Mucosa of rectum (tissue), 2 donors: ENCODE measurements at regions not wholly inside any gene's neighbourhood (a gene's known extent, or its start where the extent isn't known, plus 50 kb on each side); places are given as distances from the start of the nearest gene placed in this dataset.
"Not testable (repeated sequence)": the region's sequence is repeated elsewhere in the genome, so short reads cannot be mapped to it uniquely, and the experiment has no call there.

ENCODE experiments used
- H3K27ac ChIP-seq, 2 donors: one replicate each; pipeline ENCODE4 v1.7.0; 2013; ENCODE audit warnings: inconsistent platforms in 2 of 2, low read depth in 2 of 2, low read length in 2 of 2
- H3K27me3 ChIP-seq, 2 donors: one replicate each; pipeline ENCODE4 v1.7.0; 2013; ENCODE audit warnings: low read length in 2 of 2; ENCODE audit not compliant: control insufficient read depth in 2 of 2, insufficient read depth in 2 of 2
- H3K36me3 ChIP-seq, 2 donors: one replicate each; pipeline ENCODE4 v1.7.0; 2013; ENCODE audit warnings: low read length in 2 of 2; ENCODE audit not compliant: control insufficient read depth in 2 of 2, insufficient read depth in 2 of 2
- H3K4me1 ChIP-seq, 2 donors: one replicate each; pipeline ENCODE4 v1.7.0; 2013; ENCODE audit warnings: low read length in 2 of 2, mild to moderate bottlenecking in 1 of 2; ENCODE audit not compliant: control insufficient read depth in 2 of 2, insufficient read depth in 2 of 2
- H3K4me3 ChIP-seq, 2 donors: one replicate each; pipeline ENCODE4 v1.7.0; 2013; ENCODE audit warnings: low read length in 2 of 2
- H3K9ac ChIP-seq, 2 donors: one replicate each; pipeline ENCODE4 v1.7.0; 2013; ENCODE audit warnings: low read length in 2 of 2, low read depth in 1 of 2, mild to moderate bottlenecking in 1 of 2
- H3K9me3 ChIP-seq, 2 donors: one replicate each; pipeline ENCODE4 v1.7.0; 2013; ENCODE audit warnings: low read length in 2 of 2; ENCODE audit not compliant: control insufficient read depth in 2 of 2
- donor health status: healthy.
- donor health status: Normal muscosa, but diverticular disease.

DNA sequence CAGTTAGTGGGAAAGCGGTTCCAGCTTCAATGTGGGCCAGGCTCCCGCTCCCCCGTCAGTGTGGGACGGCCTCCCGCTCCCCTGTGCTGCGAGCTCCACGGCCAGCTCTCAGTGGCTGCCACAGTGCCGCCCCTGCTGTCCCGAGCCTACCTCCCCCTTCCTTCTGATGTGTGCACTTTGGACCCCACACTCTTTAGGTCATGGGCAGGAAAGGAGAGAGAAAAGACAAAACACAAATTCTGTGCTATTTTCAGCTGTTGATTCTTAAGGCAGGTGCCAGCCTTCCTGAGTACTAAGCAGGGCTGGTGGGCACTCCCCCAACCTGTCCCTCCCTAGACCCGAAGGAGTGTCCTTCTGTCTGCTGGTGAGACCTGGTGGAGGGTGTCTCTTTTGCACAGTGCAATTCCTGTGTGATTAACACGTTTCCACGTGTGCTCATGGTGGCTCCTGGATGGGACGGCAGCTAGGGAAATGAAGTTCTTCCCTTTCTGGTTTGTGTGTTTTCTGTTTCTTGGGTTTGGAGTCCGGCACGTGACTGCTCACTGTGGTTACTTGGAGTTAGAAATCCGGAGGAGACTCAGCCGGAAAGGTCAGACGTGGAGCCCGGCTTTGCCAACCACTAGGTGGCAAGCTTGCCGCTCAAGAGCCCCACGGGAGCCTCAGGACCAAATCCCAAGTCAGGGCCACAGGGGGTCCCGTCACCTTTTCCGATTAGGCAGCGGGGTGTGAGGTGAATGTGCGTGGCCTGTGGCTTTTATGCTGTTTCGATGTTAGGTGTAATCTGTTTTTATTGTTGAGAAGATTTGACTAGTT lies 130.3 kb downstream of the LAT start:
- H3K27ac ChIP-seq = peak overlapping the region; percentile 35 to 38

DNA sequence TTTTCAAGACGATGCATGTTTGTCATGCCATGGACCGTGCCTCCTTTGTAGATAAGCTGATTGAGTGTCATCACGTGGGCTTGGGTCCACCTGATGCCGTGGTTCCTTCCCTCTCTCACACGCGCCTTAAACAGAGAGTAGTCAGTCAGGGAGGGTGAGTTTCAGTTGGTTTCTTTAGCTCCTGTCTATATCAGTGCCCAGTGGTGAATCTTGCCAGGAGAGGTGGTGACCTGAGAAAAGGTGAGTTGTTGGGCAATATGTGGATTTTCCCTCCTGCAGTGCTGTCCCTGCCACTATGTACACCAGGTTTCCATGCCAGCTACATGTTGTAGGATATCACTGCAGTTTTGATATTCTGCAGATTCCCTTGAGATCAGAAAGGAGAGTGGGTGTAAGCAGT lies 129.7 kb downstream of the LAT start:
- Histone ChIP-seq H3K27ac (peak overlapping the region; percentile 35 to 38), H3K4me1 (peaks cover 0 to 5% of the 10 kb centered on the region in 2 donors), H3K4me3 (no peak overlapping the region), H3K27me3 (no peaks in the 10 kb centered on the region), H3K36me3 (peaks cover 0 to 15% of the 10 kb centered on the region in 2 donors), H3K9ac (no peak overlapping the region), H3K9me3 (no peaks in the 10 kb centered on the region)

More for the DNA sequence above, 130.3 kb downstream of the LAT start:
- H3K4me1 ChIP-seq, H3K27me3 ChIP-seq, H3K9me3 ChIP-seq: not testable (repeated sequence)
- H3K36me3 ChIP-seq = peaks cover 0 to 15% of the 10 kb centered on the region in 2 donors
- peak overlapping the region in 1 of 2 donors; percentile 59 for H3K4me3 ChIP-seq
- peak overlapping the region in 1 of 2 donors; percentile 40 for H3K9ac ChIP-seq

DNA sequence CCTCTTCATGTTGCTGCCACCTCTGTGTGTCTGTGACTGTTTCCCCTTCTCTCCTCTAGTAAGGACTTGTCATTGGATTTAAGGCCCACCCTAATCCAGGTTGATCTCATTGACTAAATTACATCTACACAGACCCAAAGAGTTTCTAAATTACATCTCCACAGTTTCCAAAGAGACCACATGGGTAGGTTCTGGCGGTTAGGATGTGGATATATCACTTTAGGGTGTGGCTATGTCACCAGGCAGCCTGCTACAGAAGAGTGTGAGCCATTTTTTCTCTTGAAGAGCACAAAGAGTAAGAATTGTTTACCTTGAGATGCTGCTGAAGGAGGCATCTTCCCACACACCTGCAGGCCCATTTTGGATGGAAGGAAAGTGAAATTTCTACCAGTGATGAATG lies 128.6 kb downstream of the LAT start:
- H3K4me3 ChIP-seq, H3K27me3 ChIP-seq, H3K4me1 ChIP-seq, H3K9ac ChIP-seq, H3K9me3 ChIP-seq, H3K27ac ChIP-seq: not testable (repeated sequence)
- peaks cover 0 to 15% of the 10 kb centered on the region in 2 donors for H3K36me3 ChIP-seq

DNA sequence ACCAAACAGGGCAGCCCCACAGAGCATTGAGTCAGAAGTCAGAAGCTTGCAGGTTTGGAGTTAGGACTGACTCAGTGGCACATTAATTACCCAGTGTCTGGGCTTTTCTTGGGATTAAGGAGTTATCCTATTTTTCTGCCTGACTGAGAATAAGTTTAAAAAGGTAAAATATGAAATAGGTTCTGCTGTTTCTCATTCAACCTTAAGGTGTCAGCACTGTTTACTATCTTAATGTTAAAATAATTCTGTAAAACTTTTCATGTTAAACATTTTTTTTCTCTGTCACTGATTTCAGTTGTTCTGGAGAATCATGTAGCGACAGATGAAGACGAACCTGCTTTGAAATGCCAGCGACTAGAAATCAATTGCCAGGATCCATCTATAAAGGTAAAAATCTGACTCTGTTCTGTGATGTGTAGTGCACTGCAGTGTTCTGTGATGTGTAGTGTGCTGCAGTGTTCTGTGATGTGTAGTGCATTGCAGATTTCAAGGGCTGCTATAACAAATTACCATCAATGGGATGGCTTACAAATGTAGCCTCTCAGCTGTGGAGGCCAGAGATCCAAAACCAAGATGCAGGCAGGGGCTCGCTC lies 128.0 kb downstream of the LAT start:
- no peak overlapping the region for H3K27ac ChIP-seq
- H3K9me3 ChIP-seq = no peaks in the 10 kb centered on the region
- H3K36me3 ChIP-seq = peaks cover 0 to 15% of the 10 kb centered on the region in 2 donors
- no peaks in the 10 kb centered on the region for H3K27me3 ChIP-seq
- H3K4me1 ChIP-seq = peaks cover 0 to 5% of the 10 kb centered on the region in 2 donors
- no peak overlapping the region for H3K9ac ChIP-seq
- H3K4me3 ChIP-seq = no peak overlapping the region

DNA sequence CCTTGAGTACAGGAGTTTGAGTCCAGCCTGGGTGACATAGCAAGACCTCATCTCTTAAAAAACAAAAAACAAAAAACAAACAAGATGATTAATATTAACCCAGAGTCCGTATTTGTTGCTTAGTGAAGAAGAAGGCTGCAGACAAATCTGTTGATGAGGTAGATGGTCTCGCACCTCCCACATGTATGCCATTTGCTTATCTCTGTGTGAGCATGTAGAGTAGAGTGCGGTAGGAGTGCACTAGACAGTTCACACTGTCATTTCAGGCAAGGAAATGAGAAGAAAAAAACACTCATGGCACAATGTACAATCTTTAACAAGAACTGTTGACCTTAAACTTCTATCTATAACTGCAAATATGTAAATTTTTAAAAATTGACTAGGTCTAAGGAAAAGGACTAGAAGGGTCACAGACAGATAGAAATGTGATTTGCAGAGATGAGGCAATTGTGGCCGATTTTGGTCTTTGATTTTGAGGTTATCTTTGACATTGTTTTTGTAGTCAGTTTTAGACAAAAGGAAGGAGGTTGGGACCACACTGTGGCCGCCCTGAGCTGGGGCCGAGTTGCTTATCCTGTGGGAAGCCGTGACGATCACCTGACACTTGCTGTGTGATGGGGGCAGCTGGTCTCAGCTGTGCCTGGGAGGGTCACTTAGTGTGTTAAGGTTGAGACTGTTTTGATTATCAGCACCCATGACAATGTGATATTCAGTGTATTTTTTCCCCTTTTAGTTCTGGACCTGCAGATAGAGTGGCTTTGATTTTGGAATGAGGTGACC lies 127.2 kb downstream of the LAT start:
- H3K36me3 ChIP-seq = peaks cover 0 to 15% of the 10 kb centered on the region in 2 donors
- not testable (repeated sequence) for H3K9ac ChIP-seq, H3K4me3 ChIP-seq, H3K9me3 ChIP-seq, H3K4me1 ChIP-seq, H3K27ac ChIP-seq, H3K27me3 ChIP-seq

DNA sequence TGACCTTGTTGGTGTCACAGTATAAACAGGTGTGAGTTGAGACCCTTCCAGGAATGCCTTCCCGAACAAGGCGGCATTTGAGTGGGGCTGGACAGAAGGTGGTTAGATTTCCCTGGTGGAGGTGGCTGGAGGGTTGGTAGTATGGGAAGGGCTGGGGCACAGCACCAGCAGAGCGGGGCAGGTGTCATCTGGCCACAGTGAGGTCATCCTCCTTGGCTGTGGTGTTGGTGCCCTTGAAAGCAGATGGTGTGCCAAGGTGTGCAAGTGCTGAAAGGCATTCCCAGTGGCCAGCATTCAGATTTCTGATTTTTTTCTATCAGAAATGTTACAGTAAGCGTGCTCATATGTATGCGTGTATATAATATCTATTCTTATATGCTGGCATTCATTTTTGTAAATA lies 126.6 kb downstream of the LAT start:
- no peak overlapping the region for H3K4me3 ChIP-seq
- peaks cover 0 to 10% of the 10 kb centered on the region in 2 donors for H3K4me1 ChIP-seq
- no peak overlapping the region for H3K27ac ChIP-seq
- no peak overlapping the region for H3K9ac ChIP-seq
- H3K9me3 ChIP-seq = no peaks in the 10 kb centered on the region
- no peaks in the 10 kb centered on the region for H3K27me3 ChIP-seq
- H3K36me3 ChIP-seq = peaks cover 0 to 8% of the 10 kb centered on the region in 2 donors

DNA sequence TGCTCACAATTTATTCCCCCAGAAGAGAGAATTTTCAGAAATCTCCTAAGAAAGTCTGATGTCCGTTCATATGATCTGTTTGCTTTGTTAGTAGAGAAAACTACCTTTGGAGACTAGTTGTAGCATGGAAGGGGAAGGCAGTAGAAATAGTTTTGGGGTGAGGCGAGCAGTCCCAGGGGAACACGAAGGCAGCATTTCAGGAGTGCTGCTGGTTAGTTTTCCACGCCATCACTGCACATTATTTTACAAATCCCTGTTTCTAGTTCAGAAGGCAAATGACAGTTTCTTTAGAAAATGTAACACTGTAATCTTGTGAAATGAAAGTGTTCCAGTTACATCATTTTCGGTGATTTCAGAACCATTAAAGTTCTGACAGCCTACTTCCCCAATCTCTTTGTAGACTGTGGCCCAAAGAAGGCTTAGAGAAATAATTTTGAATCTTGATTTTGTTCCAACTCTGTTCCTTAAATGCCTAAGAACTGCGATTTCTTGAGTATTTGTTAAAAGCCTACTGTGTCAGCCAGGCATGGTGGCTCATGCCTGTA lies 123.8 kb downstream of the LAT start:
- H3K4me3 ChIP-seq, H3K36me3 ChIP-seq, H3K9ac ChIP-seq, H3K27me3 ChIP-seq, H3K27ac ChIP-seq, H3K9me3 ChIP-seq, H3K4me1 ChIP-seq: not testable (repeated sequence)

DNA sequence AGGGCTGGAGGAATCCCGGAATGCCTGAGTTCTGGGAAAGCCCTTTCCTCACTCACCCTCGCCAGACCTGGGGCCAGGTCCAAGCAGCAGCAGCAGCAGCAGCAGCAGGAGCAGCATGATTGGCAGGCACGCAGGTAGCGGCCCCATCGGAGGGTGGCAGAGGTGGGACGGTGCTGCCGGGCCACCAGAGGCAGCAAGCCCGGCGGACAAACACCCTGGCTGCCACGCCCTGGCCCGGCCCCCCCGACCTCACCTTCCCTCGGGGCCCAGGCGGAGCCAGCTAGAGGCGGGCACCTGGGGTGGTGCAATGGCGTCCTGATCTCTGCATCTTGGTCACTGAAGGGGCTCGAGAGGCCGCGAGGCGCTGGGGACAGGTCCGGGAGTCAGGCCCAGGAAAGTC lies 122.4 kb downstream of the LAT start:
- H3K9me3 ChIP-seq = no peaks in the 10 kb centered on the region
- peak overlapping the region in 1 of 2 donors; percentile 70 for H3K9ac ChIP-seq
- no peaks in the 10 kb centered on the region for H3K36me3 ChIP-seq
- H3K27me3 ChIP-seq = no peaks in the 10 kb centered on the region
- peaks cover 0 to 4% of the 10 kb centered on the region in 2 donors for H3K4me1 ChIP-seq
- peak overlapping the region; percentile 61 for H3K27ac ChIP-seq
- peak overlapping the region; percentile 61 to 68 for H3K4me3 ChIP-seq

DNA sequence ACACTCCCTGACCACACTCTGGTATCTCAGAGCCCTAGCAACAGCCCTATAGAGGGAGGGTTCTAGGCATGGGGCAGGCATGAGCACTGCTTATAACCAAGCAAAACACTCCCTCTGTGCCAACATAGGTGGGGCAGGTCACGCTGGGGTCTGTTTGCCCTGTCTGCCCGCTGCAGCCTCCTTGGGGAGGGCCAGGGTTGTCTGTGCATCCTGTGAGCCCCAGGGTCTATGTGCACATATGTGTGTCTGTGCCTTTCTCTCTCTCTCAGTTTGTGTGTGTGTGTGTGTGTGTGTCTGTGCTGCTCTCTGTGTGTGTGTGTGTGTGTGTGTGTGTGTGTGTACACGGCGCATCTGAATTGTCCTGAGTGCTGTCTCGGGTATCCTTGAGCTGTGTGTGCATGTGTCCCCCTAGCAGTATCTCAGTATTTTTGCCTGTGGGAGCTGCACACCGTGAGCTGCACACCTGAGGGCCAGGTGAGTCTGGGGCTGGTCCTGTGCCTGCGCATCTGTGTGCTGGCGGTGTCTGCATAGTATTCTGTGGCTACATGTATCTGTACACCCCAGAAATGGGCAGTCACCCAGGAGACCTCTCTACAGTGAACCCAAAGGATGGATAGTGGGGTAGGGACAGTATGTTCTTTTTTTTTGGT lies 121.5 kb downstream of the LAT start:
- H3K36me3 ChIP-seq, H3K27me3 ChIP-seq, H3K4me1 ChIP-seq, H3K9me3 ChIP-seq: not testable (repeated sequence)
- Histone ChIP-seq H3K27ac (peak overlapping the region; percentile 61), H3K4me3 (peak overlapping the region; percentile 54 to 68), H3K9ac (peak overlapping the region in 1 of 2 donors; percentile 70)
